Liver (tissue), 3 donors: ENCODE measurements at regions not wholly inside any gene's neighbourhood (a gene's known extent, or its start where the extent isn't known, plus 50 kb on each side); places are given as distances from the start of the nearest gene placed in this dataset.
"Not testable (repeated sequence)": the region's sequence is repeated elsewhere in the genome, so short reads cannot be mapped to it uniquely, and the experiment has no call there.

Source experiments
- EGR1 ChIP-seq, 2 donors: IDR thresholded peaks; 2 replicates each; pipeline ENCODE4 v1.6.1; 2016 to 2018; ENCODE audit warnings: antibody characterized with exemption in 2 of 2, low read depth in 2 of 2
- GABPA ChIP-seq, 2 donors: IDR thresholded peaks in 1 of 2; conservative IDR thresholded peaks in 1 of 2; 2 replicates each; pipeline ENCODE4 v1.6.1; 2016; ENCODE audit warnings: antibody characterized with exemption in 2 of 2, mild to moderate bottlenecking in 1 of 2, moderate library complexity in 1 of 2
- HNF4A ChIP-seq, 2 donors: conservative IDR thresholded peaks; 2 replicates each; pipeline ENCODE4 v1.6.1; 2016; ENCODE audit warnings: antibody characterized with exemption in 2 of 2, mild to moderate bottlenecking in 2 of 2
- NR2F2 ChIP-seq: IDR thresholded peaks from 2 replicates; pipeline ENCODE4 v1.6.1; 2016; ENCODE audit warnings: antibody characterized with exemption
- RAD21 ChIP-seq, 2 donors: IDR thresholded peaks; 2 replicates each; pipeline ENCODE4 v1.6.1; 2016; ENCODE audit warnings: antibody characterized with exemption in 2 of 2, mild to moderate bottlenecking in 2 of 2
- RXRA ChIP-seq, 2 donors: IDR thresholded peaks; 2 replicates each; pipeline ENCODE4 v1.6.1; 2017 to 2018; ENCODE audit warnings: antibody characterized with exemption in 2 of 2, mild to moderate bottlenecking in 1 of 2
- SP1 ChIP-seq: IDR thresholded peaks from 2 replicates; pipeline ENCODE4 v1.6.1; 2018; ENCODE audit warnings: antibody characterized with exemption, mild to moderate bottlenecking
- TAF1 ChIP-seq: conservative IDR thresholded peaks from 2 replicates; pipeline ENCODE4 v1.6.1; 2016; ENCODE audit warnings: antibody characterized with exemption, mild to moderate bottlenecking
- YY1 ChIP-seq: IDR thresholded peaks from 2 replicates; pipeline ENCODE4 v1.6.1; 2016; ENCODE audit warnings: antibody characterized with exemption, mild to moderate bottlenecking
- TF ChIP-seq, protein P1 (sequence below): IDR thresholded peaks from 2 replicates; pipeline ENCODE4 v1.6.1; 2016; ENCODE audit warnings: antibody characterized with exemption
- TF ChIP-seq, protein P2 (sequence below): fragments of 150-350 bp; IDR thresholded peaks from 2 replicates; pipeline ENCODE4 v1.5.1; 2017; ENCODE audit warnings: improper control_type of control experiment, low read depth, low read length; ENCODE audit not compliant: missing input control
- TF ChIP-seq, protein P3 (sequence below): IDR thresholded peaks from 2 replicates; pipeline ENCODE4 v1.6.1; 2016; ENCODE audit warnings: antibody characterized with exemption
- TF ChIP-seq, protein P4 (sequence below): IDR thresholded peaks from 2 replicates; pipeline ENCODE4 v1.6.1; 2016; ENCODE audit warnings: antibody characterized with exemption
- donor health status: healthy.
- donor health status: healthy.

DNA sequence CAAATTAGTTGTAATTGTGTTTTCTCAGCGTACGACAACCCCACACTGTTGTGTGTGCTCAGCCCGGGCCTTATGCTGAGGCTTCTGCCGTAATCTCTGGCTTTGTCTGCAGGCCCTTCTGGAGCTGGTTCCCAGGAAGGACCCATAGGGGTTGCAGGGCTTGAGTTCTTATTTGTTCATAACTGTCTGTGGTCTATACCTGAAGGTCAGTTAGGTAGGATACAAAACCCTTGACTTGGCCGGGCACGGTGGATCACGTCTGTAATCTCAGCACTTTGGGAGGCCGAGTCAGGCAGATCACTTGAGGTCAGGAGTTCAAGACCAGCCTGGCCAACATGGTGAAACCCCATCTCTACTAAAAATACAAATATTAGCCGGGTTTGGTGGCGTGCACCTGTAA, 1010.2 kb downstream of the BRD1 start:
- TF ChIP-seq, protein P1, sequence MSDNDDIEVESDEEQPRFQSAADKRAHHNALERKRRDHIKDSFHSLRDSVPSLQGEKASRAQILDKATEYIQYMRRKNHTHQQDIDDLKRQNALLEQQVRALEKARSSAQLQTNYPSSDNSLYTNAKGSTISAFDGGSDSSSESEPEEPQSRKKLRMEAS = not testable (repeated sequence)
- TF ChIP-seq, protein P2, sequence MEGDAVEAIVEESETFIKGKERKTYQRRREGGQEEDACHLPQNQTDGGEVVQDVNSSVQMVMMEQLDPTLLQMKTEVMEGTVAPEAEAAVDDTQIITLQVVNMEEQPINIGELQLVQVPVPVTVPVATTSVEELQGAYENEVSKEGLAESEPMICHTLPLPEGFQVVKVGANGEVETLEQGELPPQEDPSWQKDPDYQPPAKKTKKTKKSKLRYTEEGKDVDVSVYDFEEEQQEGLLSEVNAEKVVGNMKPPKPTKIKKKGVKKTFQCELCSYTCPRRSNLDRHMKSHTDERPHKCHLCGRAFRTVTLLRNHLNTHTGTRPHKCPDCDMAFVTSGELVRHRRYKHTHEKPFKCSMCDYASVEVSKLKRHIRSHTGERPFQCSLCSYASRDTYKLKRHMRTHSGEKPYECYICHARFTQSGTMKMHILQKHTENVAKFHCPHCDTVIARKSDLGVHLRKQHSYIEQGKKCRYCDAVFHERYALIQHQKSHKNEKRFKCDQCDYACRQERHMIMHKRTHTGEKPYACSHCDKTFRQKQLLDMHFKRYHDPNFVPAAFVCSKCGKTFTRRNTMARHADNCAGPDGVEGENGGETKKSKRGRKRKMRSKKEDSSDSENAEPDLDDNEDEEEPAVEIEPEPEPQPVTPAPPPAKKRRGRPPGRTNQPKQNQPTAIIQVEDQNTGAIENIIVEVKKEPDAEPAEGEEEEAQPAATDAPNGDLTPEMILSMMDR = not testable (repeated sequence)
- TF ChIP-seq, protein P3, sequence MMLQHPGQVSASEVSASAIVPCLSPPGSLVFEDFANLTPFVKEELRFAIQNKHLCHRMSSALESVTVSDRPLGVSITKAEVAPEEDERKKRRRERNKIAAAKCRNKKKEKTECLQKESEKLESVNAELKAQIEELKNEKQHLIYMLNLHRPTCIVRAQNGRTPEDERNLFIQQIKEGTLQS = not testable (repeated sequence)
- not testable (repeated sequence) for TF ChIP-seq GABPA (IDR thresholded peaks at IDR 0.05 in 1 of 2, conservative IDR thresholded peaks at IDR 0.05 in 1 of 2); YY1; HNF4A (conservative IDR thresholded peaks at IDR 0.05); SP1; RAD21 (IDR thresholded peaks at IDR 0.05); RXRA (IDR thresholded peaks at IDR 0.05); EGR1 (IDR thresholded peaks at IDR 0.05; ENCODE audit: low read depth in 2 of 2); NR2F2; TAF1
- TF ChIP-seq, protein P4, sequence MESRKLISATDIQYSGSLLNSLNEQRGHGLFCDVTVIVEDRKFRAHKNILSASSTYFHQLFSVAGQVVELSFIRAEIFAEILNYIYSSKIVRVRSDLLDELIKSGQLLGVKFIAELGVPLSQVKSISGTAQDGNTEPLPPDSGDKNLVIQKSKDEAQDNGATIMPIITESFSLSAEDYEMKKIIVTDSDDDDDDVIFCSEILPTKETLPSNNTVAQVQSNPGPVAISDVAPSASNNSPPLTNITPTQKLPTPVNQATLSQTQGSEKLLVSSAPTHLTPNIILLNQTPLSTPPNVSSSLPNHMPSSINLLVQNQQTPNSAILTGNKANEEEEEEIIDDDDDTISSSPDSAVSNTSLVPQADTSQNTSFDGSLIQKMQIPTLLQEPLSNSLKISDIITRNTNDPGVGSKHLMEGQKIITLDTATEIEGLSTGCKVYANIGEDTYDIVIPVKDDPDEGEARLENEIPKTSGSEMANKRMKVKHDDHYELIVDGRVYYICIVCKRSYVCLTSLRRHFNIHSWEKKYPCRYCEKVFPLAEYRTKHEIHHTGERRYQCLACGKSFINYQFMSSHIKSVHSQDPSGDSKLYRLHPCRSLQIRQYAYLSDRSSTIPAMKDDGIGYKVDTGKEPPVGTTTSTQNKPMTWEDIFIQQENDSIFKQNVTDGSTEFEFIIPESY = not testable (repeated sequence)
